ENCODE measurements at regions not wholly inside any gene's neighbourhood (a gene's known extent, or its start where the extent isn't known, plus 50 kb on each side); places are given as distances from the start of the nearest gene placed in this dataset.

DNA sequence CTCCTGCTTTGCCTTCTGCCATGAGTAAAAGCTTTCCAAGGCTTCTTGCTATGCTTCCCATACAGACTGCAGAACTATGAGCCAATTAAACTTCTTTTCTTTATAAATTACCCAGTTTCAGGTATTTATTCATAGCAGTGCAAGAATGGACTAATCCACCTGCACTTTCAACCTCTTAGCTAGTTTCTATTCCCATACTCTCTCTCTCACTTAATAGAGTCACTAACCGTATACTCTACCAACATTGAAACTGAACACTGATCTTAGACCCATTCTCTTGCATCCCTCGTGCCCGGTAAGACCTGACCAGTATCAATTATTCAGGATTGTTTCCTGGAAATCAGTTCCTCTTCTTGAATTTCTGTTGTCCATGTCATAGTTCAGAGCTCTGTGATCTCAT is 92.7 kb upstream of the TMC3 start:
- TF ChIP-seq POLR2A (IDR thresholded peaks at IDR 0.05; ENCODE audit: low read depth, low read length), result no peak
- no peak for TF ChIP-seq POLR2AphosphoS5 (IDR thresholded peaks at IDR 0.05; ENCODE audit: insufficient read depth, low read depth, low read length)
- TF ChIP-seq, protein P1, sequence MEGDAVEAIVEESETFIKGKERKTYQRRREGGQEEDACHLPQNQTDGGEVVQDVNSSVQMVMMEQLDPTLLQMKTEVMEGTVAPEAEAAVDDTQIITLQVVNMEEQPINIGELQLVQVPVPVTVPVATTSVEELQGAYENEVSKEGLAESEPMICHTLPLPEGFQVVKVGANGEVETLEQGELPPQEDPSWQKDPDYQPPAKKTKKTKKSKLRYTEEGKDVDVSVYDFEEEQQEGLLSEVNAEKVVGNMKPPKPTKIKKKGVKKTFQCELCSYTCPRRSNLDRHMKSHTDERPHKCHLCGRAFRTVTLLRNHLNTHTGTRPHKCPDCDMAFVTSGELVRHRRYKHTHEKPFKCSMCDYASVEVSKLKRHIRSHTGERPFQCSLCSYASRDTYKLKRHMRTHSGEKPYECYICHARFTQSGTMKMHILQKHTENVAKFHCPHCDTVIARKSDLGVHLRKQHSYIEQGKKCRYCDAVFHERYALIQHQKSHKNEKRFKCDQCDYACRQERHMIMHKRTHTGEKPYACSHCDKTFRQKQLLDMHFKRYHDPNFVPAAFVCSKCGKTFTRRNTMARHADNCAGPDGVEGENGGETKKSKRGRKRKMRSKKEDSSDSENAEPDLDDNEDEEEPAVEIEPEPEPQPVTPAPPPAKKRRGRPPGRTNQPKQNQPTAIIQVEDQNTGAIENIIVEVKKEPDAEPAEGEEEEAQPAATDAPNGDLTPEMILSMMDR (IDR thresholded peaks at IDR 0.05; ENCODE audit: extremely low read depth in 1 of 2, insufficient read depth in 1 of 2, low read depth in 1 of 2, low read length in 2 of 2), result no peak
- TF ChIP-seq, protein P2, sequence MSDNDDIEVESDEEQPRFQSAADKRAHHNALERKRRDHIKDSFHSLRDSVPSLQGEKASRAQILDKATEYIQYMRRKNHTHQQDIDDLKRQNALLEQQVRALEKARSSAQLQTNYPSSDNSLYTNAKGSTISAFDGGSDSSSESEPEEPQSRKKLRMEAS (IDR thresholded peaks at IDR 0.05; ENCODE audit: insufficient read depth, insufficient read length), result no peak
- TF ChIP-seq EZH2 (IDR thresholded peaks at IDR 0.05; ENCODE audit: borderline replicate concordance, low read depth, low read length, severe bottlenecking), result no peak
- TF ChIP-seq GATA2 (IDR thresholded peaks at IDR 0.05; ENCODE audit: insufficient read depth, insufficient read length, low read depth, low read length), result no peak
